ENCODE measurements at regions not wholly inside any gene's neighbourhood (a gene's known extent, or its start where the extent isn't known, plus 50 kb on each side); places are given as distances from the start of the nearest gene placed in this dataset.
A peak's percentile ranks its signal among the peaks of the same experiment; 100 is the strongest.

DNA sequence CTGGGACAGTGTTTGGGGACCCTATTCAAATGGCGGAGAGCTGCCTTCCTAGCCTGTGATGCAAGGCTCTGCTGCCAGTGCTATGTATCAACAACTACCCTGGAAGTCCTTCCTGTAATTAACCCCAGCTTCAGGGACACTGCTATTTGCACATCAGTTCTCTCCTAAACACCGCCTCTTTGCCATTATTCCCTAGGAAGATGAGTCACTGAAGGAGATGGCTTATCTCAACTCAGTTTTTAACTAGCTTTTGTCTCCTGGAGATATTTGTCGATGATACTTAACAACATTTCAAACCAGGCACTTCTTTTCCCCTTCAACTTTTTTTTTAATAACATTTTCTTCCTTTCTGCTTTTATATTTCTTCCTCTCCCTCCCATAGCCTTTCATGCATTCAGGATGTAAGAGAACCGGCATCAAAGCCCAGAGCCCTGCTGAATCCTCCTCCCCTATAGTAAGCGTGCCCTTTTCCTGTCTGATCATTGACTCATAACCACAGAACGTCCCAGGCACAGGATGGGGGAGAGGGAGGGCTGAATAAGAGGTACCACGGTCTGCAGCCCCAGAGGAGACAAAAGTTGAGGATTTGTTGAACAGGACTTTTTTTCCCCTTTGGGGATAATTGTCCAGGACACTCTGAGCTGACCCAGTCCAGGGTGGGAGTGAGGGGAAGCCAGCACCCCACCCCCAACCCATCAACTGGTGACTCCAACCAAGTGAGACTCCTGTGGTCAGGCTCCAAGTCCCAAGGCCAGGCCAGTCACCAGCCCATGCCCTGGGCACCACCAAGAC lies 387.8 kb upstream of the SALL1 start:
- intact Hi-C loops (cut with micrococcal nuclease; ENCODE audit: unreplicated experiment): no loop called here
- no peaks in the 10 kb centered on the region for H3K9me3 ChIP-seq (ENCODE audit: low read length)
- H3K27me3 ChIP-seq (ENCODE audit: control insufficient read depth in 1 of 2, insufficient read depth in 2 of 2, low read length in 2 of 2): no peaks in the 10 kb centered on the region
- no TSS peak for BruUV-seq (replicated peaks)
- H3K36me3 ChIP-seq (replicated peaks in 1 of 2; ENCODE audit: control insufficient read depth in 1 of 2, insufficient read depth in 2 of 2, low read length in 2 of 2): no peaks in the 10 kb centered on the region
- H3K27ac ChIP-seq (ENCODE audit: extremely low read length, insufficient read depth, low read length): no peak overlapping the region
- DNase-seq (ENCODE audit: low spot score): peak; percentile 72
- H4K20me1 ChIP-seq (ENCODE audit: insufficient read depth, low read length): no peaks in the 10 kb centered on the region
- H3K9ac ChIP-seq (ENCODE audit: insufficient read depth, low read depth, low read length): no peak overlapping the region
- H3K4me1 ChIP-seq (ENCODE audit: insufficient read depth, low read length): peaks cover 12% of the 10 kb centered on the region; the same call in 1 of the 2 replicates
- FAIRE-seq: no peak
- H3K79me2 ChIP-seq (ENCODE audit: insufficient read depth, low read length): no peaks in the 10 kb centered on the region
- ChIA-PET CTCF (ENCODE audit: low intra/inter-chr PET ratio, low total read pairs) (no interaction called here), POLR2A (no interaction called here)
- no peak overlapping the region for H3K4me3 ChIP-seq (replicated peaks in 1 of 3; ENCODE audit: insufficient read depth in 1 of 3, low read depth in 2 of 3, low read length in 3 of 3)
- H3K4me2 ChIP-seq (ENCODE audit: low read depth, low read length): no peak overlapping the region
- in situ Hi-C loops (cut with HindIII; ENCODE audit: extremely low pct_ligation_motif_present, low pct_unique_long_range_greater_than_20kb): no loop called here
- 1% methylated on average over 7 of the region's 7 CpGs for WGBS (ENCODE audit: low lambda C conversion rate)
- no peak overlapping the region for H2AFZ ChIP-seq (ENCODE audit: low read length)
- ATAC-seq: peak; percentile 86
- TF ChIP-seq FOXP1 (IDR thresholded peaks at IDR 0.05) (no peak), FOXP1 (CRISPR knock-in tag; IDR thresholded peaks at IDR 0.05) (peak; percentile 20; the same call in 1 of the 2 replicates), NR0B2 (CRISPR knock-in tag; IDR thresholded peaks at IDR 0.05) (no peak), FOSL2 (CRISPR knock-in tag; IDR thresholded peaks at IDR 0.05) (peak; percentile 56), RAD21 (CRISPR knock-in tag; IDR thresholded peaks at IDR 0.05) (no peak), ZNF557 (CRISPR knock-in tag; IDR thresholded peaks at IDR 0.05) (no peak), ZNF841 (CRISPR knock-in tag; IDR thresholded peaks at IDR 0.05; ENCODE audit: borderline replicate concordance) (no peak), ZSCAN30 (CRISPR knock-in tag; IDR thresholded peaks at IDR 0.05) (no peak), CEBPB (IDR thresholded peaks at IDR 0.05; ENCODE audit: borderline replicate concordance, low read depth, low read length) (0 out of 2 replicates have a peak, but pooled peaks have one; percentile 20), HNF4G (IDR thresholded peaks at IDR 0.05; ENCODE audit: borderline replicate concordance, low read depth, low read length) (no peak), HNF4G (CRISPR knock-in tag; IDR thresholded peaks at IDR 0.05; ENCODE audit: borderline replicate concordance, low read depth) (no peak), ZNF547 (CRISPR knock-in tag; IDR thresholded peaks at IDR 0.05) (no peak), SOX5 (CRISPR knock-in tag; IDR thresholded peaks at IDR 0.05; ENCODE audit: borderline replicate concordance) (0 out of 2 replicates have a peak, but pooled peaks have one; percentile 19), ZNF383 (CRISPR knock-in tag; IDR thresholded peaks at IDR 0.05; ENCODE audit: borderline replicate concordance) (no peak), RFX3 (CRISPR knock-in tag; IDR thresholded peaks at IDR 0.05) (no peak), U2AF2 (IDR thresholded peaks at IDR 0.05; ENCODE audit: low read depth, low read length) (no peak), SNAPC4 (CRISPR knock-in tag; IDR thresholded peaks at IDR 0.05) (no peak), ZBTB26 (CRISPR knock-in tag; IDR thresholded peaks at IDR 0.05; ENCODE audit: borderline replicate concordance) (no peak), SMAD9 (CRISPR knock-in tag; IDR thresholded peaks at IDR 0.05) (no peak)
- TF ChIP-seq, protein P1, sequence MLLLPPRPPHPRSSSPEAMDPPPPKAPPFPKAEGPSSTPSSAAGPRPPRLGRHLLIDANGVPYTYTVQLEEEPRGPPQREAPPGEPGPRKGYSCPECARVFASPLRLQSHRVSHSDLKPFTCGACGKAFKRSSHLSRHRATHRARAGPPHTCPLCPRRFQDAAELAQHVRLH (CRISPR knock-in tag; IDR thresholded peaks at IDR 0.05; ENCODE audit: borderline replicate concordance, low read depth): no peak
